K562 (cell line): ENCODE measurements at regions not wholly inside any gene's neighbourhood (a gene's known extent, or its start where the extent isn't known, plus 50 kb on each side); places are given as distances from the start of the nearest gene placed in this dataset.

Experiments used
- ATAC-seq: fragments of 200-7000 bp; cut with Tn5 transposase; 3 replicates; pipeline ENCODE4 v1.9.1; 2020; ENCODE audit warnings: moderate library complexity
- BruUV-seq: library from RNA; stranded (reverse); fragments of 400-500 nt; replicated peaks from 2 replicates; lab custom pipeline; 2021; lab: Mats Ljungman, UMichigan
- CTCF ChIA-PET: fragments of 300-600 bp; formaldehyde crosslinking; extraction: SDS; loops from one replicate; lab custom pipeline; 2021; ENCODE audit warnings: low intra/inter-chr PET ratio; lab: Yijun Ruan, JAX
- POLR2A ChIA-PET: fragments of 300-600, 350-650 bp; sonication (Branson Sonifier 250); formaldehyde crosslinking; extraction: SDS; loops from one replicate; lab custom pipeline; 2021; ENCODE audit warnings: antibody characterized with exemption, inconsistent platforms; lab: Yijun Ruan, JAX
- DNase-seq, 4 experiments: peaks; one replicate each; pipeline versions ENCODE4 v3.0.0 to v3.0.0-alpha.2; 2011 to 2018; ENCODE audit warnings: low spot score in 3 of 4, mixed read lengths in 3 of 4; ENCODE audit errors: extremely low read depth in 1 of 4
- FAIRE-seq: peaks from 2 replicates; lab custom pipeline; 2011; peaks lifted over from hg19 to GRCh38; lab: Jason Lieb, UNC
- H2AFZ ChIP-seq: 2 replicates; pipeline ENCODE4 v1.6.0; 2011; ENCODE audit warnings: low read depth, low read length, control low read depth, inconsistent platforms
- H3K27ac ChIP-seq: fragments of 200-600 bp; 3 replicates; pipeline ENCODE4 v1.8.0; 2011; ENCODE audit warnings: low read depth, mild to moderate bottlenecking, control low read depth, inconsistent platforms, low read length, moderate library complexity, mixed read lengths; ENCODE audit errors: extremely low read depth
- H3K27me3 ChIP-seq, 2 experiments: fragments of 300-600 bp in 1 of 2; 2 replicates in 1 of 2; 3 replicates in 1 of 2; pipeline versions ENCODE4 v1.6.0 to v1.8.0; 2011; ENCODE audit warnings: inconsistent platforms in 2 of 2, low read length in 2 of 2, mild to moderate bottlenecking in 1 of 2, mixed read lengths in 1 of 2, moderate library complexity in 1 of 2; ENCODE audit not compliant: control insufficient read depth in 2 of 2, insufficient read depth in 2 of 2
- H3K36me3 ChIP-seq: fragments of 300-600 bp; 3 replicates; pipeline ENCODE4 v1.8.0; 2011; ENCODE audit warnings: mild to moderate bottlenecking, low read length, inconsistent platforms; ENCODE audit not compliant: control insufficient read depth, insufficient read depth
- H3K4me1 ChIP-seq, 2 experiments: fragments of 200-600 bp in 1 of 2; replicated peaks in 1 of 2; 2 replicates in 1 of 2; 3 replicates in 1 of 2; pipeline versions ENCODE4 v1.5.1 to v1.8.0; 2011; ENCODE audit warnings: inconsistent platforms in 2 of 2, low read length in 2 of 2, mild to moderate bottlenecking in 1 of 2, mixed read lengths in 1 of 2, moderate library complexity in 1 of 2; ENCODE audit not compliant: control insufficient read depth in 2 of 2, insufficient read depth in 2 of 2
- H3K4me2 ChIP-seq: 2 replicates; pipeline ENCODE4 v1.6.1; 2011; ENCODE audit warnings: low read length, control low read depth, inconsistent platforms, mixed read lengths; ENCODE audit not compliant: insufficient read depth
- H3K4me3 ChIP-seq: fragments of 200-600 bp; sonication (generic), shearing (Covaris generic); 2 replicates; pipeline ENCODE4 v1.5.1; 2016; ENCODE audit warnings: control low read depth, inconsistent platforms
- H3K79me2 ChIP-seq: fragments of 200-600 bp; 3 replicates; pipeline ENCODE4 v1.8.0; 2011; ENCODE audit warnings: low read length, inconsistent platforms; ENCODE audit not compliant: control insufficient read depth, insufficient read depth
- H3K9ac ChIP-seq, 2 experiments: 2 replicates each; pipeline versions ENCODE4 v1.6.0 to v1.6.1; 2011; ENCODE audit warnings: low read depth in 2 of 2, low read length in 2 of 2, control low read depth in 1 of 2, inconsistent platforms in 1 of 2, mild to moderate bottlenecking in 1 of 2, mixed read lengths in 1 of 2; ENCODE audit not compliant: insufficient read depth in 1 of 2
- H3K9me1 ChIP-seq: one replicate; pipeline ENCODE4 v1.6.0; 2011; ENCODE audit warnings: inconsistent platforms, mild to moderate bottlenecking, low read length, moderate library complexity; ENCODE audit not compliant: control insufficient read depth, insufficient read depth
- H3K9me3 ChIP-seq: replicated peaks from 2 replicates; pipeline ENCODE4 v1.5.1; 2011; ENCODE audit warnings: low read depth, low read length, inconsistent platforms; ENCODE audit not compliant: control insufficient read depth, insufficient read depth
- H4K20me1 ChIP-seq: replicated peaks from 2 replicates; pipeline ENCODE4 v1.6.1; 2011; ENCODE audit warnings: low read length, inconsistent platforms, mixed read lengths; ENCODE audit not compliant: control insufficient read depth, insufficient read depth
- HNRNPLL ChIP-seq: fragments of 200-400 bp; formaldehyde crosslinking; IDR thresholded peaks from 2 replicates; pipeline ENCODE4 v1.6.1; 2017; ENCODE audit warnings: low read length, low read depth, mild to moderate bottlenecking; ENCODE audit not compliant: poor library complexity, severe bottlenecking
- MCM5 ChIP-seq: fragments of 450-650 bp; IDR thresholded peaks from 2 replicates; pipeline ENCODE4 v1.6.1; 2016; ENCODE audit warnings: low read depth
- NFE2L1 ChIP-seq: fragments of 450-650 bp; IDR thresholded peaks from 2 replicates; pipeline ENCODE4 v1.6.1; 2016; ENCODE audit warnings: missing genetic modification characterization, low read depth, mild to moderate bottlenecking, missing compliant biosample characterization, moderate library complexity, borderline replicate concordance
- NR4A1 ChIP-seq, 2 experiments: fragments of 250-450 bp in 1 of 2; fragments of 450-650 bp in 1 of 2; sonication (Bioruptor Pico) in 1 of 2; IDR thresholded peaks; 2 replicates each; pipeline versions ENCODE4 v1.4.0 to v1.6.1; 2016 to 2020; ENCODE audit warnings: mild to moderate bottlenecking in 2 of 2, missing compliant biosample characterization in 1 of 2, missing genetic modification characterization in 1 of 2, moderate library complexity in 1 of 2
- SUPT5H ChIP-seq: fragments of 450-650 bp; IDR thresholded peaks from 2 replicates; pipeline ENCODE4 v1.6.1; 2016
- ZBTB17 ChIP-seq: fragments of 450-650 bp; formaldehyde crosslinking; IDR thresholded peaks from 2 replicates; pipeline ENCODE4 v1.4.0; 2020; ENCODE audit warnings: mild to moderate bottlenecking
- ZNF184 ChIP-seq: sonication (generic); formaldehyde crosslinking; IDR thresholded peaks from 2 replicates; pipeline ENCODE4 v1.5.0; 2020; ENCODE audit warnings: missing genetic modification reagents
- WGBS: fragments of 100-300 bp; shearing (Covaris generic); methylation state at CpG from one replicate; pipeline ENCODE4 v1.1.6; 2016; ENCODE audit warnings: low coverage, mixed read lengths; ENCODE audit not compliant: insufficient coverage; ENCODE audit errors: missing lambda C conversion rate; 5-methylcytosine and 5-hydroxymethylcytosine counted together
- in situ Hi-C: fragments of 300-500 bp; cut with MboI; formaldehyde crosslinking; loops from 4 replicates; pipeline ENCODE4 v1.15.0; 2018; ENCODE audit warnings: inconsistent platforms, mixed read lengths
- intact Hi-C: fragments of 100-400 bp; cut with micrococcal nuclease; formaldehyde crosslinking; loops from 2 replicates; pipeline ENCODE4 v1.14.2; 2022
- TF ChIP-seq, protein P1 (sequence below): fragments of 150-350 bp; IDR thresholded peaks from 2 replicates; pipeline ENCODE4 v1.6.1; 2014; ENCODE audit warnings: low read depth, mild to moderate bottlenecking, low read length, borderline replicate concordance
- TF ChIP-seq, protein P2 (sequence below): fragments of 450-650 bp; IDR thresholded peaks from 2 replicates; pipeline ENCODE4 v1.6.1; 2017; ENCODE audit warnings: mild to moderate bottlenecking, moderate library complexity
- TF ChIP-seq, protein P3 (sequence below): fragments of 450-650 bp; formaldehyde crosslinking; IDR thresholded peaks from 2 replicates; pipeline ENCODE4 v1.4.0; 2022; ENCODE audit warnings: missing genetic modification characterization

GRCh38 chr5:6875376-6875775 is 162.1 kb downstream of the TENT4A start (continued):
- TF ChIP-seq, protein P1, sequence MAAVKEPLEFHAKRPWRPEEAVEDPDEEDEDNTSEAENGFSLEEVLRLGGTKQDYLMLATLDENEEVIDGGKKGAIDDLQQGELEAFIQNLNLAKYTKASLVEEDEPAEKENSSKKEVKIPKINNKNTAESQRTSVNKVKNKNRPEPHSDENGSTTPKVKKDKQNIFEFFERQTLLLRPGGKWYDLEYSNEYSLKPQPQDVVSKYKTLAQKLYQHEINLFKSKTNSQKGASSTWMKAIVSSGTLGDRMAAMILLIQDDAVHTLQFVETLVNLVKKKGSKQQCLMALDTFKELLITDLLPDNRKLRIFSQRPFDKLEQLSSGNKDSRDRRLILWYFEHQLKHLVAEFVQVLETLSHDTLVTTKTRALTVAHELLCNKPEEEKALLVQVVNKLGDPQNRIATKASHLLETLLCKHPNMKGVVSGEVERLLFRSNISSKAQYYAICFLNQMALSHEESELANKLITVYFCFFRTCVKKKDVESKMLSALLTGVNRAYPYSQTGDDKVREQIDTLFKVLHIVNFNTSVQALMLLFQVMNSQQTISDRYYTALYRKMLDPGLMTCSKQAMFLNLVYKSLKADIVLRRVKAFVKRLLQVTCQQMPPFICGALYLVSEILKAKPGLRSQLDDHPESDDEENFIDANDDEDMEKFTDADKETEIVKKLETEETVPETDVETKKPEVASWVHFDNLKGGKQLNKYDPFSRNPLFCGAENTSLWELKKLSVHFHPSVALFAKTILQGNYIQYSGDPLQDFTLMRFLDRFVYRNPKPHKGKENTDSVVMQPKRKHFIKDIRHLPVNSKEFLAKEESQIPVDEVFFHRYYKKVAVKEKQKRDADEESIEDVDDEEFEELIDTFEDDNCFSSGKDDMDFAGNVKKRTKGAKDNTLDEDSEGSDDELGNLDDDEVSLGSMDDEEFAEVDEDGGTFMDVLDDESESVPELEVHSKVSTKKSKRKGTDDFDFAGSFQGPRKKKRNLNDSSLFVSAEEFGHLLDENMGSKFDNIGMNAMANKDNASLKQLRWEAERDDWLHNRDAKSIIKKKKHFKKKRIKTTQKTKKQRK: no peak
- TF ChIP-seq SUPT5H (no peak), MCM5 (no peak), NFE2L1 (tag) (no peak)
- TF ChIP-seq, protein P2, sequence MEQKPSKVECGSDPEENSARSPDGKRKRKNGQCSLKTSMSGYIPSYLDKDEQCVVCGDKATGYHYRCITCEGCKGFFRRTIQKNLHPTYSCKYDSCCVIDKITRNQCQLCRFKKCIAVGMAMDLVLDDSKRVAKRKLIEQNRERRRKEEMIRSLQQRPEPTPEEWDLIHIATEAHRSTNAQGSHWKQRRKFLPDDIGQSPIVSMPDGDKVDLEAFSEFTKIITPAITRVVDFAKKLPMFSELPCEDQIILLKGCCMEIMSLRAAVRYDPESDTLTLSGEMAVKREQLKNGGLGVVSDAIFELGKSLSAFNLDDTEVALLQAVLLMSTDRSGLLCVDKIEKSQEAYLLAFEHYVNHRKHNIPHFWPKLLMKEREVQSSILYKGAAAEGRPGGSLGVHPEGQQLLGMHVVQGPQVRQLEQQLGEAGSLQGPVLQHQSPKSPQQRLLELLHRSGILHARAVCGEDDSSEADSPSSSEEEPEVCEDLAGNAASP: no peak
- TF ChIP-seq, all 486 proteins: peak for 0

- intact Hi-C loops (no loop called here), in situ Hi-C loops (no loop called here)
- Histone ChIP-seq H3K4me1 (no peaks in the 10 kb centered on the region), H3K9me3 (no peaks in the 10 kb centered on the region), H2AFZ (no peak overlapping the region), H3K4me3 (no peak overlapping the region), H3K27ac (no peak overlapping the region), H3K4me2 (no peak overlapping the region), H4K20me1 (no peaks in the 10 kb centered on the region), H3K79me2 (no peaks in the 10 kb centered on the region), H3K9ac (no peak overlapping the region), H3K36me3 (no peaks in the 10 kb centered on the region), H3K27me3 (no peaks in the 10 kb centered on the region), H3K9me1 (no peaks in the 10 kb centered on the region)
- ATAC-seq (no peak), DNase-seq (no peak), FAIRE-seq (no peak)
- no TSS peak for BruUV-seq
- ChIA-PET POLR2A (no interaction called here), CTCF (no interaction called here)
- WGBS: under 1% methylated on average over 13 of the region's 13 CpGs
- TF ChIP-seq ZNF184 (CRISPR knock-in tag) (no peak), ZBTB17 (CRISPR knock-in tag) (no peak), NR4A1 (CRISPR knock-in tag; IDR thresholded peaks at IDR 0.05) (no peak), NR4A1 (tag; IDR thresholded peaks at IDR 0.05) (no peak), HNRNPLL (no peak)
- TF ChIP-seq, protein P3, sequence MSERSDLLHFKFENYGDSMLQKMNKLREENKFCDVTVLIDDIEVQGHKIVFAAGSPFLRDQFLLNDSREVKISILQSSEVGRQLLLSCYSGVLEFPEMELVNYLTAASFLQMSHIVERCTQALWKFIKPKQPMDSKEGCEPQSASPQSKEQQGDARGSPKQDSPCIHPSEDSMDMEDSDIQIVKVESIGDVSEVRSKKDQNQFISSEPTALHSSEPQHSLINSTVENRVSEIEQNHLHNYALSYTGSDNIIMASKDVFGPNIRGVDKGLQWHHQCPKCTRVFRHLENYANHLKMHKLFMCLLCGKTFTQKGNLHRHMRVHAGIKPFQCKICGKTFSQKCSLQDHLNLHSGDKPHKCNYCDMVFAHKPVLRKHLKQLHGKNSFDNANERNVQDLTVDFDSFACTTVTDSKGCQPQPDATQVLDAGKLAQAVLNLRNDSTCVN (CRISPR knock-in tag): no peak
These were observed 165.0 kb downstream of the TENT4A start for GRCh38 chr5:6877986-6878828.
